ENCODE measurements at regions not wholly inside any gene's neighbourhood (a gene's known extent, or its start where the extent isn't known, plus 50 kb on each side); places are given as distances from the start of the nearest gene placed in this dataset.
"Not testable (repeated sequence)": the region's sequence is repeated elsewhere in the genome, so short reads cannot be mapped to it uniquely, and the experiment has no call there.

GRCh38 chr10:8640301-8640700, 585.8 kb downstream of the GATA3 start:
- DNase-seq: no peak

GRCh38 chr10:8640878-8641277, 586.4 kb downstream of the GATA3 start:
- DNase-seq: no peak

DNA sequence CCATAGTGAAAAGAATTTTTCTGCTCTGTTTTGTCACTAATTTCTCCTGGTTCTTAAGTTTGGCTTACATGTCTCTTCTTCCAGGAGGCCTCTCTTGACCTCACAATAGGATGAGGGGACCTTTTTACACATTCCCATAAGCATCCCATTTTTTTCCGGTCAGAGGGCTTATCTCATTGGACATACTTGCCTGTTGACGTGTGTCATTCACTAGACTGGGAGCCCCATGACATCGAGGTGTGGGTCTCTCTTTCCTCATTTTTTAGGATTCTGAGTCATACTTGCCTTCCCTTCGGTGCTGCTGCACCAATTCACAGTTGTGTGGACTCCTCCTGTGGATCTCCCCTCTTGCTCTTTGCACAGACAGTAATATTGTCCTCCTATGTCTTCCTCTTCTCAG, 601.8 kb downstream of the GATA3 start:
- DNase-seq: no peak

GRCh38 chr10:8659982-8660381, 605.5 kb downstream of the GATA3 start:
- no peak for DNase-seq

DNA sequence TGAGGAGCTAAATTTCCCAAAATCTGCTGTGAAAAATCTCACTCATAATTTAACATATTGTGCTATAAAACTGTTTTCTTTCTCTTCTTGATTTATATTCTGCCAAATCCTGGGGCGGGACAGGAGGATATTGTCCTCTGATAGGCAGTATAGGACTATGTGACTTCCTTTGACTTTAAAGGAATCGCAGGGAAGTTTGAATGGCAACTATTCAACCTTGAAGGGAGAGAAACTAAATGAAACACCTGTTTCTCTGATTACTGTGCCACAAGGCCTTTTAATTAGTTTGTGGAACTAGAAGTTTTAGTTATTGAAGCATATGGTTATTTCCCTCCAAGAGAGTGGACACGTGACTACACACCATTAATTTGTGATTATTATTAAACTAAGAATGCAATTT, 607.4 kb downstream of the GATA3 start:
- no peak for DNase-seq

GRCh38 chr10:8663131-8663530, 608.6 kb downstream of the GATA3 start:
- DNase-seq: no peak

DNA sequence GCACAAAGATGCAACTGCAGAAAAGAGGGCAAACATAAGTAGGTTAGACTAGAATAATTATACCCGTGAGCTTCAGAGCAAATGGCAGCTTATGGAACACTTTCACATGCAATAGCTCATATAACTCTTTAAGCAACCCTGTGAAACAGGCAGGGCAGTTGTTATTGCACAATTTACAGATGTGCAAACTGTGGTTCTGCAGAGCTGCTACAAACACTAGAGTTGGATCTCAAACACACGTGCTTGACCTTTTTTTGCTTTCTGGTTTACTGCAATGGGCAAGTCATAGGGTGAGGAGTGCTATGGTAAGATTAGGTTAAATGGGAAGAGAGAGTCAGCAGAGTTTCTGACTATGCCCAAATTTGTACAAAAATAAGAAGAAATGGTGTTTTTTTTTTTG, 610.8 kb downstream of the GATA3 start:
- DNase-seq: no peak

- no peak for DNase-seq
Measured at GRCh38 chr10:8670461-8670860, 616.0 kb downstream of the GATA3 start.

GRCh38 chr10:8674230-8674629, 619.7 kb downstream of the GATA3 start:
- DNase-seq: no peak

- no peak for DNase-seq
Measured at GRCh38 chr10:8677642-8678041, 623.2 kb downstream of the GATA3 start.

DNA sequence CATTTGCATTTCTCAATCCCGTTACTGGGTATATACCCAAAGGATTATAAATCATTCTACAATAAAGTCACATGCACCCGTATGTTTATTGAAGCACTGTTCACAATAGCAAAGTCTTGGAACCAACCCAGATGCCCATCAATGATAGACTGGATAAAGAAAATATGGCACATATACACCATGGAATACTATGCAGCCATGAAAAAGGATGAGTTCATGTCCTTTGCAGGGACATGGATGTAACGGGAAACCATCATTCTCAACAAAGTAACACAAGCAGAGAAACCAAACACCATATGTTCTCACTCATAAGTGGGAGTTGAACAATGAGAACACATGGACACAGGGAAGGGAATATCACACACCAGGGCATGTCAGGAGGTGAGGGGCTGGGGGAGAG, 630.4 kb downstream of the GATA3 start:
- not testable (repeated sequence) for DNase-seq

DNA sequence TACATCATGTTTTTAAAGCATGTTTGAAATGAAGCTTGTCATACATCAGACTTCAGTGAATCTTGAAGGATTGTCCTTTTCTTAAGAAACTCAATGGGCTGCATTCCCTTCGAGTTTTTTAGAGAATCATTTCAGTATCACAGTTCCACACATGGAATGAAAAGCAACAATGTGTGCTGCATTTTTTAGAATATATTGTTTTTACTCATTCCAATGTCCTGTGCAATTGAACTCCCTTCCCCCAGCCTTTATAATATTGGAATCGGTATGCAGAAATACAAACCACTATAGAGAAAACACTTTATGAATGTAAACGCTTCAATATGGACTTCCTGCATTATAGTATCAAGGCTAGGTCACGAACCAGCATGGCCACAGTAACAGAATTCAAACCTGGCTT, 634.4 kb downstream of the GATA3 start:
- no peak for DNase-seq

- DNase-seq: no peak
Measured at GRCh38 chr10:8691498-8692017, 637.1 kb downstream of the GATA3 start.

DNA sequence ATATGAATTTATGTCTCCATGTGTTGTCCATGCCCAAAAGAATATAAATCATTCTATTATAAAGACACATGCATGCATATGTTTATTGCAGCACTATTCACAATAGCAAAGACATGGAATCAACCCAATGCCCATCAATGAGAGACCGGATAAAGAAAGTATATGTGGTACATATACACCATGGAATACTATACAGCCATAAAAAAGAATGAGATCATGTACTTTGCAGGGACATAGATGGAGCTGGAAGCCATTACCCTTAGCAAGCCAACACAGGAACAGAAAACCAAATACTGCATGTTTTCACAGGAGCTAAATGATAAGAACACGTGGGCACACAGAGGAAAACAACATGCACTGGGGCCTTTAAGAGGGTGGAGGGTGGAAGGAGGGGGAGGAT, 639.1 kb downstream of the GATA3 start:
- not testable (repeated sequence) for DNase-seq

DNA sequence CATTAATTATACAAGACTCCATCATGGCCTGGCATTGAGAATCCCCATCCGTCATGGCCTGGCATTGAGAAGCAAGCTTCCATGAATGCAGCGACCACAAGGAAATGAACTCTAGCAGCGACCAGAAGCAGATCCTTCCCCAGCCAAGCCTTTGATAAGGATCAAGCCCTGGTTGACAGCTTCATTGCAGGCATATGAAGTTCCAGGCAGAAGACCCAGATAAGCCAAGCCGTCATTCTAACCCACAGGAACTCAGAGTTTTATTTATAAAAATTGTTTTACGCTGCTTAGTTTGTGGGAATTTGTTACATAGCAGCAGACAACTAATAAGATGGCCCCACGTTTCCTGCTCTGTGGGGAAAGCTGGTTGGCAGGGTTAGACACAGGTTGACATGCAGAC, 642.3 kb downstream of the GATA3 start:
- DNase-seq: no peak

DNA sequence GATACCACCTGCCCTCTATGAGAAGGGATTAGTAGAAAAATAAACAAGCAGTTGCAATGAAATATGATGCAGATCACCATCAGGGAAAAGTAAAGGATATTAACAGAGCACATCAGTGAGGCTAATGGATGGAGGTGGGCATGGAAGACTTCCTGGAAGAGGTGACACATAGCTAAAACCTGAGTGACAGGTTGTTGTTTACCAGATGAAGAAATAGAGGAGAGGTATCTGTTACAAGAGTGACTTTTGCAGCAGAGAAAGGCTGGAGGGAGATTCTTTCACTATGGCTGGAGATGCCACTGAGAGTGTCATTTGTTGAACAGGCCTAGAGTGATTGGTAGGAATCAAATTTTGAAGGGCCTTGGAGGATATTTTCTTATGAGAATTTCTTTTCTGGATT, 646.2 kb downstream of the GATA3 start:
- no peak for DNase-seq

DNA sequence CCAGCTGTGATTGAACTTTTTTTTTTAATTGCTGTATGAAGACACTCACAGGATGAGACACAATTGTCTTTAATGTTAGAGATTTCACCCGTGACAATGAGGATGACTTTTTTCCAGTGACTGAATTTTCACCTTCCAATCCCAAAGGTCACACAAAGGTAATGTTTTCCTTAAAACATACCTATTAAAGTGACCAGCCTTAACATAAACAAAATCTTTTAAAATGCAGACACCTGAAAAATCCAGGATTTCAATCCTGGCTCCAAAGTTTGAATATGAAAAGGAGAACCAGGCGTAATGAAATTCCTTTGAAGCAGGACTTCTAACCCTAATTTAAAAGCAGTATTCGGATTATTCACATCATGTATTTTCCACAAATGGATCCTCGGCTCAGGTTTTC, 647.7 kb downstream of the GATA3 start:
- DNase-seq: no peak

- no peak for DNase-seq
Measured at GRCh38 chr10:8705415-8705814, 650.9 kb downstream of the GATA3 start.

DNA sequence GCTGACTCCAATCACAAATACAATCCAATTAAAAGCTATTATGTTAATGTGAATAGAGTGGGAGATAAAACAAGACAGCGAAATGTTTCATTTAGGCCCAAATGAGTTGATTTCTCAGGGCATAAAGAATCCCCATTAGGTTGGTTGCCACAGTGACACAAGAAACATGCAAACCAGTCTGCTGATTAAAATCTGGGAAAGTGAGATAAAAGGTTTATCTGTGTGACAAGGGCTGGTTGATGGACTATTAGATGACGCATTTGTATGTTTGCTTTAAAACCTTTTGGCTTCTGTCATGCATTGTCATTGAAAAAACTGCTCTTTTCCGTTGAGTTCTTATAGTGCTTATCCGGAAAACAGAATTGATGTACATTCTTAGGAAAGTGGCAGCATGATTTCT, 658.2 kb downstream of the GATA3 start:
- no peak for DNase-seq

- no peak for DNase-seq
Measured at GRCh38 chr10:8719971-8720370, 665.5 kb downstream of the GATA3 start.

DNA sequence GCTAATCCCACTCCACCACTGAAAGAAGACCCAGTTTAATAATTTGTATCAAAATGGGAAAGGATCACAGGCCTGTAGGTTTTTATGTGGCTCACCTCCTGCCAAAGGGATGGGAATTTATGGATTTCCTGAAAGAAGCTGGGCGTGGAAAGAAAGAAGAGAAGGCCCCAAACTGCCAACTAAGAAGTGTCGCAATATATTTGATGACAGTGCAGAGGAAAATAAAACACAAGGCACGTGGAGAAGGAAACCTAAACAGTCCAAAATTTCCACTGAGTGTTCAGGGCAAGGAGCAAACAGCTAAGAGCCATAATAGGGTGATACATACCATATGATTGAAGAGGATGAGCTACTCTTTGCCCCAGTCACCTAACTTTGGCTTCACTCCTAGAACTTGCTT, 667.2 kb downstream of the GATA3 start:
- DNase-seq: no peak

GRCh38 chr10:8722835-8723234, 668.3 kb downstream of the GATA3 start:
- DNase-seq: no peak

DNA sequence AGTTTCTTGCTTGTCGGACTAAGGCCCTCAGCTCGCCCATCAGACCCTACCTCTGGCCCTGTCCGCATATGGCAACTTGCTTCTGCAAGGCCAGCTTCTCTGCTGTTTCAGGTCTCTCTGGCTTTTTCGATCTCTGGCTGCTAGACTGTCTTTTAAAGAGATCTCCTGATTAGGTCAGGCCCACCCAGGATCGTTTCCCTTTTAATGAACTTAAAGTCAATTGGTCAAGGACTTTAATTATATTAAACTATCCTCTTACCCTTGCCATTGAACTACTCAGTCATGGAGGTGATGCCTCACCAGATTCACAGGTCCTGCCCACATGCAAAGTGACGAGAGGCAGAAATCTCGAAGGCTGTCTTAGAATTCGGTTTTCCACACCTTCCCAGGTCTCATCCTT, 670.9 kb downstream of the GATA3 start:
- DNase-seq: no peak

- no peak for DNase-seq
Measured at GRCh38 chr10:8726084-8726778, 671.7 kb downstream of the GATA3 start.

GRCh38 chr10:8726779-8727084, 672.2 kb downstream of the GATA3 start:
- DNase-seq: no peak
